ENCODE measurements at regions not wholly inside any gene's neighbourhood (a gene's known extent, or its start where the extent isn't known, plus 50 kb on each side); places are given as distances from the start of the nearest gene placed in this dataset.

DNA sequence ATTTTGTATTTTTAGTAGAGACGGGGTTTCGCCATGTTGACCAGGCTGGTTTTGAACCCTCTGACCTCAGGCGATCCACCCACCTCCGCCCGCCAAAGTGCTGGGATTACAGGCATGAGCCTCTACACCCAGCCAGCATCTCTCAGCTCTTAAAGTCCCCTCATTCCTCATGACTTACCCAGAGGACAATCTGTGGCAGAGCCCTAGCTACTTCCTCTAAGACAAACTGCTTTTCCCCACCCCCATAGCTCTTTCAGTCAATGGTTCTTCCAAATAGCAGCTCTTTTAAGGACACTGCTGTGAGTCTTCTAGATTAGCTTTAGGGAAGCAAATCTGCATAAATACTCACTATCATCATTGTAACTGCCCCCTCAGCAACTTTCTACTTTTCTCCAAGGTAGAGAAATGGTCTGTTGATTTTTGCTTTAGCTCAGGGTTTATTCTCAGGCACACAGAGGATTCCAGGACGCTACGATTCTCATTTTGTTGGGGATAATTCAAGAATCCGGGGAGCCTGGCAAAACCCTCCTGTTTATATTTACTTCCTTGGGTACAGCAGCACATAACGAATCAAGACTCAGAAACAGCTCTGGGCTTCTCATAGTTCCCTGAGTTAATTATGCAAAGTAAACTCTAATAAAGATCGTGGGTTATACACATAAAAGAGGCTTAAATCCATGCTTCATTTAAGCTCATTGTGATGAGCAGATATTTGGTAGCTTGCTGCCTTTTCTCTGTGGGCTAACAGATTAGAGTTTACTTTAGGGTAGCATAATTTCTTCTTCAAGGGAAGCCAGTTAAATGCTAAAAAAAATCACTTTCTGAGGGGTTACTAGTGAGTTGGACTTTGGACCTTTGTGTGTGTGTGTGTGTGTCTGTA, 357.4 kb downstream of the TDRD3 start:
- DNase-seq (ENCODE audit: extremely low spot score, unreplicated experiment): no peak
- Mint-ChIP-seq H3K27me3 (ENCODE audit: unreplicated experiment) (no peaks in the 10 kb centered on the region), H3K9me3 (ENCODE audit: unreplicated experiment) (no peaks in the 10 kb centered on the region), H3K4me1 (ENCODE audit: unreplicated experiment) (no peaks in the 10 kb centered on the region), H3K27ac (ENCODE audit: unreplicated experiment) (no peak overlapping the region), H3K4me3 (ENCODE audit: unreplicated experiment) (no peak overlapping the region), H3K36me3 (ENCODE audit: unreplicated experiment) (no peaks in the 10 kb centered on the region)
- TF ChIP-seq, protein P1, sequence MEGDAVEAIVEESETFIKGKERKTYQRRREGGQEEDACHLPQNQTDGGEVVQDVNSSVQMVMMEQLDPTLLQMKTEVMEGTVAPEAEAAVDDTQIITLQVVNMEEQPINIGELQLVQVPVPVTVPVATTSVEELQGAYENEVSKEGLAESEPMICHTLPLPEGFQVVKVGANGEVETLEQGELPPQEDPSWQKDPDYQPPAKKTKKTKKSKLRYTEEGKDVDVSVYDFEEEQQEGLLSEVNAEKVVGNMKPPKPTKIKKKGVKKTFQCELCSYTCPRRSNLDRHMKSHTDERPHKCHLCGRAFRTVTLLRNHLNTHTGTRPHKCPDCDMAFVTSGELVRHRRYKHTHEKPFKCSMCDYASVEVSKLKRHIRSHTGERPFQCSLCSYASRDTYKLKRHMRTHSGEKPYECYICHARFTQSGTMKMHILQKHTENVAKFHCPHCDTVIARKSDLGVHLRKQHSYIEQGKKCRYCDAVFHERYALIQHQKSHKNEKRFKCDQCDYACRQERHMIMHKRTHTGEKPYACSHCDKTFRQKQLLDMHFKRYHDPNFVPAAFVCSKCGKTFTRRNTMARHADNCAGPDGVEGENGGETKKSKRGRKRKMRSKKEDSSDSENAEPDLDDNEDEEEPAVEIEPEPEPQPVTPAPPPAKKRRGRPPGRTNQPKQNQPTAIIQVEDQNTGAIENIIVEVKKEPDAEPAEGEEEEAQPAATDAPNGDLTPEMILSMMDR (IDR thresholded peaks at IDR 0.05): no peak

GRCh38 chr13:60753641-60754040, 356.6 kb downstream of the TDRD3 start:
- no peaks in the 10 kb centered on the region for H3K27me3 Mint-ChIP-seq (ENCODE audit: unreplicated experiment)
- H3K27ac Mint-ChIP-seq (ENCODE audit: unreplicated experiment): no peak overlapping the region
- no peaks in the 10 kb centered on the region for H3K4me1 Mint-ChIP-seq (ENCODE audit: unreplicated experiment)
- H3K36me3 Mint-ChIP-seq (ENCODE audit: unreplicated experiment): no peaks in the 10 kb centered on the region
- H3K4me3 Mint-ChIP-seq (ENCODE audit: unreplicated experiment): no peak overlapping the region
- DNase-seq (ENCODE audit: extremely low spot score, unreplicated experiment): no peak
- no peaks in the 10 kb centered on the region for H3K9me3 Mint-ChIP-seq (ENCODE audit: unreplicated experiment)
- TF ChIP-seq, protein P1 (IDR thresholded peaks at IDR 0.05): no peak

DNA sequence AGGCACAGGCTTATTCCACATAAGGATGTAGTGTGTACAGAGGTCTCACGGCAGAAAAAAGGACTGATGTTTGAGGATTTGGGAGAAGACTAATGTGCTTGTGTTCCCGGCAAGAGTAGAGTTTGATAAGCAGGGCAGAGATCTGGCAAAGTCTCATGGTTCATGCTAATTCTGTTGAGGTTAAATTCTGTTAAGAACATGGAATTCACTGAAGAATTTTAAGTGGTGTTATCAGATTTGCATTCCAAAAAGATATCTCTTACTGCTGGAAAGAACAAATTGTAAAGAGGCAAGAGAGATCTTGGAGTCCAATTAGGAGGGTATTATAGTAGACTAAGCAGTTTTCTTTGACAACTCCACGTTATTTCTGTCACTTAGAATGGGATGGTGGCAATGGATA, 348.3 kb downstream of the TDRD3 start:
- Mint-ChIP-seq H3K27me3 (ENCODE audit: unreplicated experiment) (no peaks in the 10 kb centered on the region), H3K9me3 (ENCODE audit: unreplicated experiment) (no peaks in the 10 kb centered on the region), H3K4me3 (ENCODE audit: unreplicated experiment) (no peak overlapping the region), H3K27ac (ENCODE audit: unreplicated experiment) (no peak overlapping the region), H3K36me3 (ENCODE audit: unreplicated experiment) (no peaks in the 10 kb centered on the region), H3K4me1 (ENCODE audit: unreplicated experiment) (no peaks in the 10 kb centered on the region)
- TF ChIP-seq, protein P1 (IDR thresholded peaks at IDR 0.05): no peak
- DNase-seq (ENCODE audit: extremely low spot score, unreplicated experiment): no peak

DNA sequence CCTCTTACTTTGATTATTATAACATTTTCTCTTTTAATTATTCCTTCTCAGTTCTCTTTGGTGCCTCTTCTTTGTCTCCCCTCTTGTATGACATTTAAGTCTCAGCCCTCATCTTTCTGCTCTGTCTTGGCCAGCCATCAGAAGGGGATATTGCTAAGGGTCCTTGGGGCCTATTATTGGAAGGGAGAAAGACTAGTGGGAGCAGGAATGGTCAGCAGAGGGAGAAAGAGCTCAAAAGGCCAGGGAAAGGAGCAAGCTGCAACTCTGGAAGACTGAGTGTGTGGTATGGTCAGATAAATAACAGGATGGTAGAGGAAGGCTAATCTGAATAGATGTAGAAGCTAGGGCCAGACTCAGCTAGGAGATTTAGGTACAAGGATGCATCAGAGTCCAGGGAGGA, 336.9 kb downstream of the TDRD3 start:
- Mint-ChIP-seq H3K27me3 (ENCODE audit: unreplicated experiment) (peaks cover 8% of the 10 kb centered on the region), H3K9me3 (ENCODE audit: unreplicated experiment) (no peaks in the 10 kb centered on the region), H3K27ac (ENCODE audit: unreplicated experiment) (no peak overlapping the region), H3K4me3 (ENCODE audit: unreplicated experiment) (no peak overlapping the region), H3K36me3 (ENCODE audit: unreplicated experiment) (no peaks in the 10 kb centered on the region), H3K4me1 (ENCODE audit: unreplicated experiment) (no peaks in the 10 kb centered on the region)
- TF ChIP-seq, protein P1 (IDR thresholded peaks at IDR 0.05): no peak
- no peak for DNase-seq (ENCODE audit: extremely low spot score, unreplicated experiment)

GRCh38 chr13:60727140-60727539, 330.1 kb downstream of the TDRD3 start:
- Mint-ChIP-seq H3K4me1 (ENCODE audit: unreplicated experiment) (no peaks in the 10 kb centered on the region), H3K4me3 (ENCODE audit: unreplicated experiment) (no peak overlapping the region), H3K27me3 (ENCODE audit: unreplicated experiment) (peaks cover 9% of the 10 kb centered on the region), H3K36me3 (ENCODE audit: unreplicated experiment) (no peaks in the 10 kb centered on the region), H3K9me3 (ENCODE audit: unreplicated experiment) (no peaks in the 10 kb centered on the region), H3K27ac (ENCODE audit: unreplicated experiment) (no peak overlapping the region)
- TF ChIP-seq, protein P1 (IDR thresholded peaks at IDR 0.05): no peak
- DNase-seq (ENCODE audit: extremely low spot score, unreplicated experiment): no peak

Measured in osteocyte (in vitro differentiated cells).